ENCODE measurements at regions not wholly inside any gene's neighbourhood (a gene's known extent, or its start where the extent isn't known, plus 50 kb on each side); places are given as distances from the start of the nearest gene placed in this dataset.
A peak's percentile ranks its signal among the peaks of the same experiment; 100 is the strongest.

DNA sequence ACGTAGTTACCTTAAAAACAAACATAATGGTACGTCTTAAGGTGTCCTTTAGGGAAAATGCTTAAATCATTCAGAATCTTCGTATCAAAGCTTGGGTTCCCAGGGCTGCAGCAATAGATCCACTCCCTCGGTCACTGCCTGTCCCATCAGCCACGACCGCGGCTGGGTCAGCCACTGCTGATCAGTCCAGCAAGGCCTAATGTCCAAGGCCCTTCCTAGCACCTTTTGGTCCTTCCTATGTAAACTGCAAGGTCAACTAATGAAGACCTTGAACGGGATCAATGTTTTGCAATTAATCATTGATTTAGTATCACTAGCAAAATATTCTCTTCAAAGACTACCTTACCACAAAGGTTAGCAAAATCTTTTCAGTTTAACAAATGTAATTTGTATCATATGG lies 122.2 kb upstream of the IGF1R start:
- DNase-seq, result no peak
- WGBS, 2 donors, result 85 to 97% methylated on average over 8 of the region's 8 CpGs
- TF ChIP-seq POLR2A (IDR thresholded peaks at IDR 0.05), result no peak
- TF ChIP-seq, protein P1, sequence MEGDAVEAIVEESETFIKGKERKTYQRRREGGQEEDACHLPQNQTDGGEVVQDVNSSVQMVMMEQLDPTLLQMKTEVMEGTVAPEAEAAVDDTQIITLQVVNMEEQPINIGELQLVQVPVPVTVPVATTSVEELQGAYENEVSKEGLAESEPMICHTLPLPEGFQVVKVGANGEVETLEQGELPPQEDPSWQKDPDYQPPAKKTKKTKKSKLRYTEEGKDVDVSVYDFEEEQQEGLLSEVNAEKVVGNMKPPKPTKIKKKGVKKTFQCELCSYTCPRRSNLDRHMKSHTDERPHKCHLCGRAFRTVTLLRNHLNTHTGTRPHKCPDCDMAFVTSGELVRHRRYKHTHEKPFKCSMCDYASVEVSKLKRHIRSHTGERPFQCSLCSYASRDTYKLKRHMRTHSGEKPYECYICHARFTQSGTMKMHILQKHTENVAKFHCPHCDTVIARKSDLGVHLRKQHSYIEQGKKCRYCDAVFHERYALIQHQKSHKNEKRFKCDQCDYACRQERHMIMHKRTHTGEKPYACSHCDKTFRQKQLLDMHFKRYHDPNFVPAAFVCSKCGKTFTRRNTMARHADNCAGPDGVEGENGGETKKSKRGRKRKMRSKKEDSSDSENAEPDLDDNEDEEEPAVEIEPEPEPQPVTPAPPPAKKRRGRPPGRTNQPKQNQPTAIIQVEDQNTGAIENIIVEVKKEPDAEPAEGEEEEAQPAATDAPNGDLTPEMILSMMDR (IDR thresholded peaks at IDR 0.05), result no peak
- H3K4me3 ChIP-seq, result no peak overlapping the region
- intact Hi-C loops (cut with DNase I), result no loop called here
- no peaks in the 10 kb centered on the region for H3K9me3 ChIP-seq
- ATAC-seq, result no peak
- peaks cover 17% of the 10 kb centered on the region for H3K4me1 ChIP-seq
- no peak overlapping the region for H3K27ac ChIP-seq
- H3K36me3 ChIP-seq (replicated peaks in 1 of 2; ENCODE audit: insufficient read depth in 1 of 2, low read depth in 2 of 2), result no peaks in the 10 kb centered on the region
- no peaks in the 10 kb centered on the region for H3K27me3 ChIP-seq

DNA sequence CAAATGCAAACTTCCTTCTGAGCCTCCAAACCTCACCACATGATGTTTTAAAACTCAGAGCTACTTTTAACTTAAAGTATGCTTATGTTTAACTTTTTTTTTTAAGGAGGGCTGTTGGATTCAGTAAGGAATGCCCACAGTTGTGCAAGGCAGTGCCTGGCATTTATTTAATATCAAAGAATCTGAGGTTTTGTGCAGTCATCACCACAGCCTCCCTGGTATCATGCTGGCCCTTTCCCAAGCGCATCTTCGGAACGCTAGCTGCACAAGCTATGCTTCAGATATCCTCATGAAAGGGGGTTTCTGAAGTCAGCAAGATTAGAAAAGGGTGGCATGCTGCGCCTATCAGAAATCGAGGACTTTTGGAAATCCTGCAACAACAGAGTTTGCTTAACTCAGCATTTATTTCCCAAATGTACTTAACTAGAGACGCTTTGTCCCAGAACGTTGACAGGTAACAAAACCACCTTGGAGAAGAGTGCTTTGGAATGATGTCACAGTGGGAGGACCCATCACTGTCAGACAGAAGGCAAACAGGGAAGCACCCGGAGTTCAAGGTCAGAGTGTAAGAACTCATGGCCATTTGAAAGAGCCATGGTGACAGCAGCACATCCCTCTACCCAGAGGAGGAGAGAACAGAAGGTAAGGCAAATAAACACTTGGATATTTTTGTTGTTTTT lies 120.2 kb upstream of the IGF1R start:
- ATAC-seq, result no peak
- TF ChIP-seq POLR2A (IDR thresholded peaks at IDR 0.05), result no peak
- TF ChIP-seq, protein P1 (IDR thresholded peaks at IDR 0.05), result no peak
- H3K4me3 ChIP-seq, result no peak overlapping the region
- WGBS, 2 donors, result 62 to 64% methylated on average over 8 of the region's 8 CpGs
- H3K4me1 ChIP-seq, result peaks cover 17% of the 10 kb centered on the region
- no peaks in the 10 kb centered on the region for H3K36me3 ChIP-seq (replicated peaks in 1 of 2; ENCODE audit: insufficient read depth in 1 of 2, low read depth in 2 of 2)
- intact Hi-C loops (cut with DNase I), result no loop called here
- no peaks in the 10 kb centered on the region for H3K27me3 ChIP-seq
- no peak overlapping the region for H3K27ac ChIP-seq
- DNase-seq, result no peak
- H3K9me3 ChIP-seq, result no peaks in the 10 kb centered on the region

DNA sequence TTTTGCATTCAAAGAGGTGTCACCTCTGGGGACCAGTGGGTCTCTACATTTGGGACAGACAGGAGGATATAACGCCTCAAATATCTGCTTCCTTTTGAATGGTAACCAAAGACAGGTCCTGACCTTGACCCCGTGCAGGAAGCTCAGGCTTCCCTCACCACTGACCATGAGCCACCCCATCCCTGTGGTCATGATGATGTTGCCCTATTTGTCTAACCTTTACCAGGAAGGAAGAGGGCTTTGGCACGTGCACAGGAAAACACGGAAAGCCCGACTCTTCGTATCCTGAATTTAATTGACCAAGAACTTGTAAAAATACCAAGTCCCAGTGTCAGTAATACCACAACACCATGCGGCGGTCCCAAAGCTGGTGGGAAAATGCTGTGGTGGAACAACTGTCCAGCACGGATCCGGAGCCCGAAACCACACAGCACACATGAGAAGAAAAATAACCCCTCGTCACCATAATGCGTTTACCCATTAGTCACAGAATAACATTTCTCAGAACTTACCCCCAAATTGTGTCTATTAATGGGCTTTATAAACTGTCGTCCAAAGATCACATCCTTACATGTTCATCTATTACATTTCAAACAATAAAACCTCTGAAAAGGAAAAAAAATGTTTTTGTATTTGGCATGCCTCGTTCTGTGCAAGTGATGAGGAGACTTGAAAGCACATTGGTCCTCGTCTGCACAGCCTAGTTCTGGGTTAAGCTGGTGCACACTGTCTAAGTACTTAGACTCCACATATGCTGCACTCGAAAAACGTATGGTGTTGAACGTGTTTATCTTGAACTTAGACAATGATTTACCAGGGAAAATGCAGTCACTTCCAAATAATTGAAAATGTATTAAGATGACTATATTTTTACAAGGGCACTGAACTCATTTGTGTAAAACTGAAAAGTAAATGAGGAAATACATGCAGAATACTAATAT lies 118.9 kb upstream of the IGF1R start:
- Histone ChIP-seq H3K27ac (no peak overlapping the region), H3K36me3 (replicated peaks in 1 of 2; ENCODE audit: insufficient read depth in 1 of 2, low read depth in 2 of 2) (no peaks in the 10 kb centered on the region), H3K9me3 (no peaks in the 10 kb centered on the region), H3K27me3 (no peaks in the 10 kb centered on the region), H3K4me1 (peaks cover 17% of the 10 kb centered on the region), H3K4me3 (no peak overlapping the region)
- DNase-seq (peak; percentile 33 to 66 (median 38)), ATAC-seq (peak; percentile 81)
- intact Hi-C loops (cut with DNase I), result loop anchor here (10.0 kb wide), 1 partner anchor 105 kb away; no protein-coding TSS in a partner anchor
- TF ChIP-seq, protein P1 (IDR thresholded peaks at IDR 0.05), result no peak
- no peak for TF ChIP-seq POLR2A (IDR thresholded peaks at IDR 0.05)
- 24 to 29% methylated on average over 19 of the region's 19 CpGs for WGBS, 2 donors

DNA sequence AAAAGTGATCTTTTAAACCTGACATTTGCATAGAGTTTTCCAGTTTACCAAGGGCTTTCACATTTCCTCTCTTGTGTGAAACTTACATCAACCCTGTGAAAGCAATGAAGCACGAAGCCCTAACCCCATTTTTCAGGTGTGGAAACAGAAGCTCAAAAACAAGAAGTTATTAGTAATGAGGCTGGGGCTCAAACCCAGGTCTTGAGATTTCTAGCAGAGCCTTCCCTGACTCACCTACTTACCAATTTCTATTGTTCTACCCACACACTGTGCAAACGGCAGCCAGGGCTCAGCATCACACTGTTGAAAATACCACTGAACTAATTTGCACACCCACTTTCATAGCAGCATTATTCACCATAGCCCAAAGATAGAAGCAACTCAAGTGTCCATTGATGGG lies 117.8 kb upstream of the IGF1R start:
- no peak for ATAC-seq
- Histone ChIP-seq H3K4me3 (no peak overlapping the region), H3K36me3 (replicated peaks in 1 of 2; ENCODE audit: insufficient read depth in 1 of 2, low read depth in 2 of 2) (no peaks in the 10 kb centered on the region), H3K27me3 (no peaks in the 10 kb centered on the region), H3K9me3 (no peaks in the 10 kb centered on the region), H3K27ac (no peak overlapping the region), H3K4me1 (peaks cover 17% of the 10 kb centered on the region)
- intact Hi-C loops (cut with DNase I), result loop anchor here (10.0 kb wide), 1 partner anchor 104 kb away; no protein-coding TSS in a partner anchor
- WGBS, 2 donors, result 83 to 92% methylated on average over 2 of the region's 2 CpGs
- no peak for TF ChIP-seq POLR2A (IDR thresholded peaks at IDR 0.05)
- TF ChIP-seq, protein P1 (IDR thresholded peaks at IDR 0.05), result no peak
- no peak for DNase-seq
